NCI-H2171 treated with DMSO at 0.1 percent for 48 hours (cell line): ENCODE measurements at regions not wholly inside any gene's neighbourhood (a gene's known extent, or its start where the extent isn't known, plus 50 kb on each side); places are given as distances from the start of the nearest gene placed in this dataset.

ENCODE experiments used
- DNase-seq: peaks from one replicate; lab custom pipeline; 2025; lab: John Stamatoyannopoulos, UW

- no peak for DNase-seq
Measured at GRCh38 chr13:34751492-34751891, 190.6 kb upstream of the NBEA start.

- DNase-seq, result no peak
Measured at GRCh38 chr13:34752283-34752960, 189.6 kb upstream of the NBEA start.

- DNase-seq, result no peak
Measured at GRCh38 chr13:34756136-34756535, 185.9 kb upstream of the NBEA start.

GRCh38 chr13:34756572-34756971 is 185.5 kb upstream of the NBEA start:
- DNase-seq, result no peak

GRCh38 chr13:34757441-34757840 is 184.6 kb upstream of the NBEA start:
- no peak for DNase-seq

GRCh38 chr13:34758628-34759027 is 183.4 kb upstream of the NBEA start:
- no peak for DNase-seq

- no peak for DNase-seq
Measured at GRCh38 chr13:34762312-34762711, 179.8 kb upstream of the NBEA start.

- DNase-seq, result no peak
Measured at GRCh38 chr13:34764246-34764645, 177.8 kb upstream of the NBEA start.

GRCh38 chr13:34765446-34766180 is 176.5 kb upstream of the NBEA start:
- DNase-seq, result no peak

- no peak for DNase-seq
Measured at GRCh38 chr13:34767778-34768177, 174.3 kb upstream of the NBEA start.

GRCh38 chr13:34772206-34772605 is 169.9 kb upstream of the NBEA start:
- DNase-seq, result no peak

GRCh38 chr13:34772881-34773280 is 169.2 kb upstream of the NBEA start:
- no peak for DNase-seq

- DNase-seq, result no peak
Measured at GRCh38 chr13:34776390-34776981, 165.6 kb upstream of the NBEA start.

GRCh38 chr13:34777089-34777913 is 164.8 kb upstream of the NBEA start:
- no peak for DNase-seq

GRCh38 chr13:34777914-34778303 is 164.2 kb upstream of the NBEA start:
- no peak for DNase-seq

GRCh38 chr13:34779171-34779570 is 162.9 kb upstream of the NBEA start:
- DNase-seq, result no peak

- DNase-seq, result no peak
Measured at GRCh38 chr13:34793301-34793700, 148.8 kb upstream of the NBEA start.

GRCh38 chr13:34803756-34804155 is 138.3 kb upstream of the NBEA start:
- no peak for DNase-seq

GRCh38 chr13:34805347-34805746 is 136.7 kb upstream of the NBEA start:
- no peak for DNase-seq

GRCh38 chr13:34808649-34809048 is 133.4 kb upstream of the NBEA start:
- DNase-seq, result no peak

GRCh38 chr13:34810996-34811395 is 131.1 kb upstream of the NBEA start:
- no peak for DNase-seq

GRCh38 chr13:34815526-34815925 is 126.5 kb upstream of the NBEA start:
- no peak for DNase-seq
